Epithelial cell of esophagus (primary cell): ENCODE measurements at regions not wholly inside any gene's neighbourhood (a gene's known extent, or its start where the extent isn't known, plus 50 kb on each side); places are given as distances from the start of the nearest gene placed in this dataset.

Experiments
- DNase-seq: peaks from one replicate; pipeline ENCODE4 v3.0.0; 2010; ENCODE audit warnings: low read depth
- H3K4me3 ChIP-seq: 2 replicates; pipeline ENCODE4 v1.5.1; 2011; ENCODE audit warnings: mild to moderate bottlenecking, low read length, control low read depth
- CTCF ChIP-seq: IDR thresholded peaks from 2 replicates; pipeline ENCODE4 v1.5.1; 2011; ENCODE audit warnings: low read depth, mild to moderate bottlenecking, low read length, control low read depth, inconsistent platforms; ENCODE audit not compliant: insufficient read depth; ENCODE audit errors: missing control alignments

- no peak overlapping the region for H3K4me3 ChIP-seq
- no peak for TF ChIP-seq CTCF
- no peak for DNase-seq
These were observed 1217.6 kb downstream of the PCDH18 start for GRCh38 chr4:136314686-136315085.

DNA sequence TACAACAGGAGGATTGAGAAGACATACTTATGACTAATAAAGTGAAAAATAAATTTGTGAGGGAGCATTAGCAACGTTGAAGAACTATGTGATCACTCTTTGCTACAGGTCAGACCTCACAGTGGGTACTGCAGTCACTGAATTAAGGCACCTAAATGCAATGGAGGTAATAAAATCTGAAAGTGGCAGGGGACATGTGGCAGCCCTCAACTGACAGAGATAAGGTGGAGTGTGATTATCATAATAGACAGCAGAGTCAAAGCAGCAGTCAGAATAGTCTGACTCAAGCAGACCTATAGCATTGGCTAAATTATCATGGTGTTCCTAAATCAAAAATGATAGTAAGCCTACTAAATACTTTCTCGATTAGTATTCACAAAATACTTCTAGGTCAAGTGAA, 1220.5 kb downstream of the PCDH18 start:
- no peak overlapping the region for H3K4me3 ChIP-seq
- no peak for TF ChIP-seq CTCF
- DNase-seq = no peak

GRCh38 chr4:136307765-136308164, 1224.5 kb downstream of the PCDH18 start:
- no peak for TF ChIP-seq CTCF
- DNase-seq = no peak
- no peak overlapping the region for H3K4me3 ChIP-seq

- H3K4me3 ChIP-seq = no peak overlapping the region
- no peak for TF ChIP-seq CTCF
- DNase-seq = no peak
These were observed 1225.9 kb downstream of the PCDH18 start for GRCh38 chr4:136306361-136306760.

DNA sequence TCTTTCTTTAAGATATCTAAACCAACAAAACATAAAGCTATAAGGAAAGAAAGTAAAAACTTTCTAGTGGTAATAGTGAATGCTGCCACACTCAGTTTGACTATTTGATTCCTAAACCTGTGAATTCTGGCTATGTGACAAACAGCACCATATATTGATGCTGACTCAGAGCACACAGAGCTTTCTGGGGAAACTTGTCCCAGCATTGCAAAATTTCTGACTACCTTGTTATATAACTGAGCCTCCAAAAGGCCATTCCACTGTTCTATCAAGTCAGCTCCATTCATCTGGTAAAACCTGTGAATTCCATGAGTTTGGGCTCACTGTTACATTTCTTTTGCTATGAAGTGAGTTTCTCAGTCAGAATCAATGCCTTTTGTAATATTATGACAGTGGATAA, 1229.7 kb downstream of the PCDH18 start:
- TF ChIP-seq CTCF = no peak
- peak; percentile 63 for DNase-seq
- no peak overlapping the region for H3K4me3 ChIP-seq

DNA sequence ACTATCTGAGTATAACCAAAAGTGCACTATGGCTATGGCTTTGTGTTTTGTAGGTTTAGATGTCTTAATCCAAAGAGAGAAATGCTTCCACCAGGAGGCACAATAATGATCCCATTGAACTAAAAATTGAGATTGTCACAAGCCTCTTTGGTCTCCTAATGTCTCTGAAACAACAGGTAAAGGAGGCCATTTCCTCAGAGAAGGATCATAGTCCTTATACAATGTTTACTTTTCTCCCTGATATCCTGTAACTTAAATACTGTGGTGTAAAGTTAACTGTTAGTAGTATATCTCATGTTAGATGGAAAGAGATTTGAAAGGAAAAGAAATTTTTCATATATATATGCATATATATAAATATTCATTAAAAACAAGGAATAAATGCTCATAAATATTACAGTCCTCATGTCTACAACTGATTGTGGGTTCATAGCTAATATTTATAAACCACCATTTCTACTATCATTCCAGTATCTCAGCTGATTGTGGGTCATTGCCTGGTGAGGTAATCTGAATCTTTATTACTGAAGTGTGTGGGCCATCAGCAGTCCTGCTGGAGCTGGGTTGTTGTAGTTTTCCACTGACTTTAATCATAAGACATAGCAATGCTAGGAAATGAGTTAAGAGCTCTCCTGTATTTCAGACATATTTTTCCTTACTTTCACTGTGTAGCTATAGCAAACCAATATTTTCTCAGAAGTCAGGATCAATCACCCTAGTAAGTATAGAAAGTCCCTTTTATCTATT, 1230.4 kb downstream of the PCDH18 start:
- H3K4me3 ChIP-seq = no peak overlapping the region
- no peak for TF ChIP-seq CTCF
- DNase-seq = no peak

DNA sequence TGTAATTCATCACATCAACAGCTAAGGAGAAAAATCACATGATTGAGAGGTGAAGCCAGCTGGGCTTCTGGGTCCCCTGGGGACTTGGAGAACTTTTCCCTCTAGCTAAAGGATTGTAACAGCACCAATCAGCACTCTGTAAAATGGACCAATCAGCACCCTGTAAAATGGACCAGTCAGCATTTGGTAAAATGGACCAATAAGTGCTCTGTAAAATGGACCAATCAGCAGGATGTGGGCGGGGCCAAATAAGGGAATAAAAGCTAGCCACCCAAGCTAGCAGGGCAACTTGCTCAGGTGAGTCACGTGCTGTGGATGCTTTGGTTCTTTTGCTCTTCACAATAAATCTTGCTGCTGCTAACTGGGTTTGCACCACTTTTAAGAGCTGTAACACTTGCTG, 1248.3 kb downstream of the PCDH18 start:
- peak; percentile 1 for DNase-seq
- H3K4me3 ChIP-seq = no peak overlapping the region
- no peak for TF ChIP-seq CTCF
